GM23338 (cell line): ENCODE measurements at regions not wholly inside any gene's neighbourhood (a gene's known extent, or its start where the extent isn't known, plus 50 kb on each side); places are given as distances from the start of the nearest gene placed in this dataset.

Experiments used
- ATAC-seq: fragments of 200-7000 bp; cut with Tn5 transposase; 3 replicates; pipeline ENCODE4 v1.9.1; 2020
- DNase-seq: peaks from one replicate; pipeline ENCODE4 v3.0.0-alpha.2; 2015; ENCODE audit warnings: low spot score
- H2AFZ ChIP-seq: fragments of 200-600 bp; sonication (generic); 2 replicates; pipeline ENCODE4 v1.8.0; 2016; ENCODE audit warnings: antibody characterized with exemption, mild to moderate bottlenecking, moderate library complexity
- H3F3A ChIP-seq: fragments of 200-600 bp; sonication (generic); replicated peaks from 2 replicates; pipeline ENCODE4 v1.8.0; 2017; ENCODE audit warnings: antibody characterized with exemption, mixed run types, low read depth
- H3K27ac ChIP-seq: fragments of 200-600 bp; sonication (generic); 2 replicates; pipeline ENCODE4 v1.6.1; 2016; ENCODE audit warnings: low read depth
- H3K27me3 ChIP-seq: fragments of 200-600 bp; sonication (generic); 2 replicates; pipeline ENCODE4 v1.8.0; 2016; ENCODE audit warnings: mild to moderate bottlenecking, mixed run types, moderate library complexity; ENCODE audit not compliant: insufficient read depth
- H3K36me3 ChIP-seq: fragments of 200-600 bp; sonication (generic); 2 replicates; pipeline ENCODE4 v1.8.0; 2016; ENCODE audit warnings: mild to moderate bottlenecking; ENCODE audit not compliant: insufficient read depth
- H3K4me1 ChIP-seq: fragments of 200-600 bp; sonication (generic); 2 replicates; pipeline ENCODE4 v1.8.0; 2016; ENCODE audit warnings: mild to moderate bottlenecking, moderate library complexity; ENCODE audit not compliant: insufficient read depth
- H3K4me2 ChIP-seq: fragments of 200-600 bp; sonication (generic); 2 replicates; pipeline ENCODE4 v1.7.1; 2017; ENCODE audit warnings: mixed run types
- H3K4me3 ChIP-seq: fragments of 200-600 bp; sonication (generic); 2 replicates; pipeline ENCODE4 v1.6.1; 2016; ENCODE audit warnings: mixed run types
- H3K79me2 ChIP-seq: fragments of 200-600 bp; sonication (generic); replicated peaks from 2 replicates; pipeline ENCODE4 v1.8.0; 2017; ENCODE audit warnings: mild to moderate bottlenecking; ENCODE audit not compliant: insufficient read depth
- H3K9me2 ChIP-seq: fragments of 200-600 bp; sonication (generic); 2 replicates; pipeline ENCODE4 v1.8.0; 2017; ENCODE audit not compliant: insufficient read depth
- H4K20me1 ChIP-seq: fragments of 200-600 bp; sonication (generic); replicated peaks from 2 replicates; pipeline ENCODE4 v1.8.0; 2017; ENCODE audit warnings: mild to moderate bottlenecking; ENCODE audit not compliant: insufficient read depth
- H3K27ac Mint-ChIP-seq: 2 replicates; pipeline ENCODE4 v1.8.0; 2020; ENCODE audit warnings: inconsistent platforms, mild to moderate bottlenecking, moderate library complexity, mixed read lengths
- H3K27me3 Mint-ChIP-seq: 3 replicates; pipeline ENCODE4 v1.8.0; 2022; ENCODE audit warnings: low read depth, mild to moderate bottlenecking, moderate library complexity, mixed read lengths, inconsistent platforms; ENCODE audit not compliant: insufficient read depth, poor library complexity
- H3K36me3 Mint-ChIP-seq: 3 replicates; pipeline ENCODE4 v1.8.0; 2021; ENCODE audit warnings: low read depth, mild to moderate bottlenecking, inconsistent platforms, moderate library complexity, mixed read lengths
- H3K4me1 Mint-ChIP-seq: 3 replicates; pipeline ENCODE4 v1.8.0; 2020; ENCODE audit warnings: mild to moderate bottlenecking, inconsistent platforms, mixed read lengths
- H3K4me3 Mint-ChIP-seq: 3 replicates; pipeline ENCODE4 v1.8.0; 2021; ENCODE audit warnings: moderate library complexity, mild to moderate bottlenecking, inconsistent platforms, mixed read lengths
- H3K9me3 Mint-ChIP-seq: 3 replicates; pipeline ENCODE4 v1.8.0; 2020; ENCODE audit warnings: moderate library complexity, mild to moderate bottlenecking, inconsistent platforms, mixed read lengths
- CREB1 ChIP-seq: fragments of 250-450 bp; sonication (Bioruptor Pico); IDR thresholded peaks from 2 replicates; pipeline ENCODE4 v1.5.0; 2020; ENCODE audit warnings: low read depth, mild to moderate bottlenecking, moderate library complexity
- JUNB ChIP-seq: IDR thresholded peaks from one replicate; pipeline ENCODE4 v1.6.1; 2016; ENCODE audit warnings: antibody characterized with exemption; ENCODE audit not compliant: unreplicated experiment
- POLR2AphosphoS5 ChIP-seq: IDR thresholded peaks from 2 replicates; pipeline ENCODE4 v1.6.1; 2016; ENCODE audit warnings: antibody characterized with exemption, low read depth
- STAT1 ChIP-seq: IDR thresholded peaks from one replicate; pipeline ENCODE4 v1.6.1; 2016; ENCODE audit warnings: antibody characterized with exemption; ENCODE audit not compliant: unreplicated experiment
- ZNF114 ChIP-seq: fragments of 250-450 bp; sonication (Bioruptor Pico); IDR thresholded peaks from 2 replicates; pipeline ENCODE4 v1.5.0; 2020; ENCODE audit warnings: mild to moderate bottlenecking, moderate library complexity
- ZNF331 ChIP-seq: fragments of 250-450 bp; sonication (Bioruptor Pico); IDR thresholded peaks from 2 replicates; pipeline ENCODE4 v1.5.0; 2020; ENCODE audit warnings: low read depth, mild to moderate bottlenecking, moderate library complexity
- TF ChIP-seq, protein P1 (sequence below): IDR thresholded peaks from 2 replicates; pipeline ENCODE4 v1.6.1; 2016; ENCODE audit warnings: antibody characterized with exemption
- TF ChIP-seq, protein P2 (sequence below): IDR thresholded peaks from one replicate; pipeline ENCODE4 v1.6.1; 2018; ENCODE audit warnings: antibody characterized with exemption; ENCODE audit not compliant: unreplicated experiment

DNA sequence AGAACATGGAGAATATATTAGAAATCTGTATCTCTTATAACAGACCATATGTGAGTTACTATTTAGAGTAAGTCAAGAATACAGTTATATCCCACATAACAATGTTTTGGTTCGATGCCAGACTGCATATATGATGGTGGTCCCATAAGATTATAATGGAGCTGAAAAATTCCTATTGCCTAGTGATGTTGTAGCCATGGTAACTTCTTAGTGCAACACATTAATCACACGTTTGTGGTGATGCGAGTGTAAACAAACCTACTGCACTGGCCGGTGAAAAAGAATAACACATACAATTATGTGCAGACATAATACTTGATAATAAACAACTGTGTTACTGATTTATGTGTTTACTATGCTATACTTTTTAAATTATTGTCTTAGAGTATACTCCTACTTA, 69.8 kb upstream of the MNS1 start:
- no peak for TF ChIP-seq JUNB
- TF ChIP-seq, protein P1, sequence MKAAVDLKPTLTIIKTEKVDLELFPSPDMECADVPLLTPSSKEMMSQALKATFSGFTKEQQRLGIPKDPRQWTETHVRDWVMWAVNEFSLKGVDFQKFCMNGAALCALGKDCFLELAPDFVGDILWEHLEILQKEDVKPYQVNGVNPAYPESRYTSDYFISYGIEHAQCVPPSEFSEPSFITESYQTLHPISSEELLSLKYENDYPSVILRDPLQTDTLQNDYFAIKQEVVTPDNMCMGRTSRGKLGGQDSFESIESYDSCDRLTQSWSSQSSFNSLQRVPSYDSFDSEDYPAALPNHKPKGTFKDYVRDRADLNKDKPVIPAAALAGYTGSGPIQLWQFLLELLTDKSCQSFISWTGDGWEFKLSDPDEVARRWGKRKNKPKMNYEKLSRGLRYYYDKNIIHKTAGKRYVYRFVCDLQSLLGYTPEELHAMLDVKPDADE: no peak
- TF ChIP-seq, protein P2, sequence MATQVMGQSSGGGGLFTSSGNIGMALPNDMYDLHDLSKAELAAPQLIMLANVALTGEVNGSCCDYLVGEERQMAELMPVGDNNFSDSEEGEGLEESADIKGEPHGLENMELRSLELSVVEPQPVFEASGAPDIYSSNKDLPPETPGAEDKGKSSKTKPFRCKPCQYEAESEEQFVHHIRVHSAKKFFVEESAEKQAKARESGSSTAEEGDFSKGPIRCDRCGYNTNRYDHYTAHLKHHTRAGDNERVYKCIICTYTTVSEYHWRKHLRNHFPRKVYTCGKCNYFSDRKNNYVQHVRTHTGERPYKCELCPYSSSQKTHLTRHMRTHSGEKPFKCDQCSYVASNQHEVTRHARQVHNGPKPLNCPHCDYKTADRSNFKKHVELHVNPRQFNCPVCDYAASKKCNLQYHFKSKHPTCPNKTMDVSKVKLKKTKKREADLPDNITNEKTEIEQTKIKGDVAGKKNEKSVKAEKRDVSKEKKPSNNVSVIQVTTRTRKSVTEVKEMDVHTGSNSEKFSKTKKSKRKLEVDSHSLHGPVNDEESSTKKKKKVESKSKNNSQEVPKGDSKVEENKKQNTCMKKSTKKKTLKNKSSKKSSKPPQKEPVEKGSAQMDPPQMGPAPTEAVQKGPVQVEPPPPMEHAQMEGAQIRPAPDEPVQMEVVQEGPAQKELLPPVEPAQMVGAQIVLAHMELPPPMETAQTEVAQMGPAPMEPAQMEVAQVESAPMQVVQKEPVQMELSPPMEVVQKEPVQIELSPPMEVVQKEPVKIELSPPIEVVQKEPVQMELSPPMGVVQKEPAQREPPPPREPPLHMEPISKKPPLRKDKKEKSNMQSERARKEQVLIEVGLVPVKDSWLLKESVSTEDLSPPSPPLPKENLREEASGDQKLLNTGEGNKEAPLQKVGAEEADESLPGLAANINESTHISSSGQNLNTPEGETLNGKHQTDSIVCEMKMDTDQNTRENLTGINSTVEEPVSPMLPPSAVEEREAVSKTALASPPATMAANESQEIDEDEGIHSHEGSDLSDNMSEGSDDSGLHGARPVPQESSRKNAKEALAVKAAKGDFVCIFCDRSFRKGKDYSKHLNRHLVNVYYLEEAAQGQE: no peak
- H3K79me2 ChIP-seq: no peaks in the 10 kb centered on the region
- no peak overlapping the region for H3K27ac Mint-ChIP-seq
- no peak overlapping the region for H3K27ac ChIP-seq
- no peaks in the 10 kb centered on the region for H3K4me1 ChIP-seq
- DNase-seq (no peak), ATAC-seq (no peak)
- no peak overlapping the region for H3K4me3 Mint-ChIP-seq
- H4K20me1 ChIP-seq: no peaks in the 10 kb centered on the region
- H3K9me3 Mint-ChIP-seq: peaks cover 5% of the 10 kb centered on the region; the same call in 1 of the 3 replicates
- 0 out of 2 replicates have a peak, but pooled peaks cover 5% of the 10 kb centered on the region for H3K9me2 ChIP-seq
- no peaks in the 10 kb centered on the region for H3K4me1 Mint-ChIP-seq
- no peak overlapping the region for H3K4me3 ChIP-seq
- H3F3A ChIP-seq: no peaks in the 10 kb centered on the region
- no peaks in the 10 kb centered on the region for H3K27me3 ChIP-seq
- H3K36me3 Mint-ChIP-seq: no peaks in the 10 kb centered on the region
- no peak overlapping the region for H3K4me2 ChIP-seq
- no peak overlapping the region for H2AFZ ChIP-seq
- peaks cover 6% of the 10 kb centered on the region for H3K27me3 Mint-ChIP-seq
- H3K36me3 ChIP-seq: no peaks in the 10 kb centered on the region

DNA sequence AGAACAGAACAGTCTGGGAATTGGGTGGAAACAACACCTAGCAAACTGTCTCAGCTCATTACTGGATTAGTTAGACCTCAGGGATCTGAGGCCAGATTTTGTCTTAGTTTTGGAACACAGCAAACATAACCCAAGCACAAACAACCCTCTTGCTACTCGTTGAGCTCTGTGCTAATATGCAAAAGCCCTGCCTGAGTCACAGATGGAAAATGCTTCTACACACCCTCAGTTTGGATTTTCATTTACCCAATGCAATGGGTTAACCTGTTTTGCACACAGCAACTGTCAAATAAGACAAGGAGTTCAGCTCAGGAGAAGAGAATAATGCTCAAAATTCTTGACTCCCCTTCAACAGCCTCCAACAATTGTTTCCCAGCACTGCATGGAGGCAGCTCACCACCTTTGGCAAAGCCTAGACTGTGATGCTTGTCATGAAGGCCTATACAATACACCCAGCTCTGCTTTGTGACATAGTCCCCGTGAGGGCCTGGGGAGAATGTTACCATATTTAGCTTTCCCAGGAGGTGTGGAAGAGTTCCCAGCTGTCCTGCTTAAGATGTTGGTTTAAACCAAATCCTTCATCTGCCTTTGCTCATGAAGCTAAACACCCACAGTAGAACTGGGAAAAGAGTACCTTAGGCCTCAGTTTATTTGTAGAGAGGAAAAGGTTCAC, 68.9 kb upstream of the MNS1 start:
- no peak overlapping the region for H3K4me2 ChIP-seq
- 0 out of 2 replicates have a peak, but pooled peaks cover 2% of the 10 kb centered on the region for H3K9me2 ChIP-seq
- DNase-seq: no peak
- no peaks in the 10 kb centered on the region for H3K79me2 ChIP-seq
- no peak overlapping the region for H3K27ac Mint-ChIP-seq
- H3K36me3 Mint-ChIP-seq: no peaks in the 10 kb centered on the region
- H3F3A ChIP-seq: no peaks in the 10 kb centered on the region
- H3K4me1 Mint-ChIP-seq: no peaks in the 10 kb centered on the region
- H3K4me1 ChIP-seq: no peaks in the 10 kb centered on the region
- ATAC-seq: no peak
- no peak overlapping the region for H3K4me3 Mint-ChIP-seq
- no peaks in the 10 kb centered on the region for H3K36me3 ChIP-seq
- H3K27me3 Mint-ChIP-seq: peaks cover 2% of the 10 kb centered on the region
- H4K20me1 ChIP-seq: no peaks in the 10 kb centered on the region
- no peak overlapping the region for H3K27ac ChIP-seq
- H2AFZ ChIP-seq: no peak overlapping the region
- no peaks in the 10 kb centered on the region for H3K9me3 Mint-ChIP-seq
- H3K27me3 ChIP-seq: no peaks in the 10 kb centered on the region
- no peak overlapping the region for H3K4me3 ChIP-seq
- no peak for TF ChIP-seq POLR2AphosphoS5
- no peak for TF ChIP-seq STAT1
- TF ChIP-seq ZNF331: no peak
- TF ChIP-seq ZNF114 (CRISPR knock-in tag): no peak
- TF ChIP-seq CREB1 (CRISPR knock-in tag): no peak
- TF ChIP-seq, protein P2: no peak
